Trophoblast cell (in vitro differentiated cells and primary cell): ENCODE measurements at regions not wholly inside any gene's neighbourhood (a gene's known extent, or its start where the extent isn't known, plus 50 kb on each side); places are given as distances from the start of the nearest gene placed in this dataset.
A peak's percentile ranks its signal among the peaks of the same experiment; 100 is the strongest.

ENCODE experiments used
- DNase-seq, 2 donors: peaks; one replicate each; pipeline ENCODE4 v3.0.0-alpha.2; 2016
- H2AFZ ChIP-seq: 2 replicates; pipeline ENCODE4 v1.6.1; 2013; ENCODE audit warnings: low read length, moderate library complexity, mild to moderate bottlenecking; ENCODE audit not compliant: insufficient read depth, poor library complexity
- H2AK5ac ChIP-seq: 2 replicates; pipeline ENCODE4 v1.6.1; 2013; ENCODE audit warnings: mild to moderate bottlenecking, low read length
- H2BK120ac ChIP-seq: 2 replicates; pipeline ENCODE4 v1.6.1; 2013; ENCODE audit warnings: low read length, mild to moderate bottlenecking, moderate library complexity; ENCODE audit not compliant: insufficient read depth, poor library complexity
- H2BK12ac ChIP-seq: 2 replicates; pipeline ENCODE4 v1.6.1; 2013; ENCODE audit warnings: mild to moderate bottlenecking, low read length, moderate library complexity
- H2BK5ac ChIP-seq: 2 replicates; pipeline ENCODE4 v1.6.1; 2013; ENCODE audit warnings: low read length, low read depth, moderate library complexity, mild to moderate bottlenecking; ENCODE audit not compliant: poor library complexity
- H3K14ac ChIP-seq: 2 replicates; pipeline ENCODE4 v1.6.1; 2013; ENCODE audit warnings: mild to moderate bottlenecking, low read length
- H3K18ac ChIP-seq: 2 replicates; pipeline ENCODE4 v1.6.1; 2013; ENCODE audit warnings: mild to moderate bottlenecking, low read length
- H3K23ac ChIP-seq: 2 replicates; pipeline ENCODE4 v1.6.1; 2013; ENCODE audit warnings: low read length
- H3K27ac ChIP-seq: 2 replicates; pipeline ENCODE4 v1.5.1; 2013; ENCODE audit warnings: low read depth, mild to moderate bottlenecking, inconsistent platforms, low read length, moderate library complexity
- H3K27me3 ChIP-seq: 2 replicates; pipeline ENCODE4 v1.6.1; 2013; ENCODE audit warnings: inconsistent platforms, mild to moderate bottlenecking, low read length, moderate library complexity; ENCODE audit not compliant: insufficient read depth
- H3K36me3 ChIP-seq, 2 experiments: 1 replicate in 1 of 2; 2 replicates in 1 of 2; pipeline ENCODE4 v1.6.1; 2013; ENCODE audit warnings: low read length in 2 of 2, mild to moderate bottlenecking in 2 of 2, moderate library complexity in 1 of 2; ENCODE audit not compliant: insufficient read depth in 2 of 2, control insufficient read depth in 1 of 2
- H3K4ac ChIP-seq: 2 replicates; pipeline ENCODE4 v1.6.1; 2013; ENCODE audit warnings: low read depth, mild to moderate bottlenecking, low read length, moderate library complexity
- H3K4me1 ChIP-seq, 2 experiments: 1 replicate in 1 of 2; 2 replicates in 1 of 2; pipeline ENCODE4 v1.6.1; 2013; ENCODE audit warnings: low read length in 2 of 2, mild to moderate bottlenecking in 2 of 2, moderate library complexity in 1 of 2; ENCODE audit not compliant: insufficient read depth in 2 of 2, control insufficient read depth in 1 of 2
- H3K4me2 ChIP-seq: 2 replicates; pipeline ENCODE4 v1.6.1; 2013; ENCODE audit warnings: inconsistent platforms, mild to moderate bottlenecking, low read length, moderate library complexity
- H3K4me3 ChIP-seq: 2 replicates; pipeline ENCODE4 v1.5.1; 2013; ENCODE audit warnings: mild to moderate bottlenecking, low read depth, low read length, inconsistent platforms
- H3K79me1 ChIP-seq: one replicate; pipeline ENCODE4 v1.6.1; 2013; ENCODE audit warnings: low read length
- H3K79me2 ChIP-seq: 2 replicates; pipeline ENCODE4 v1.6.1; 2013; ENCODE audit warnings: low read length, mild to moderate bottlenecking; ENCODE audit not compliant: control insufficient read depth, insufficient read depth, poor library complexity
- H3K9ac ChIP-seq: 2 replicates; pipeline ENCODE4 v1.6.1; 2013; ENCODE audit warnings: mild to moderate bottlenecking, low read length
- H3K9me3 ChIP-seq: 2 replicates; pipeline ENCODE4 v1.6.1; 2013; ENCODE audit warnings: low read depth, mild to moderate bottlenecking, control low read depth, inconsistent platforms, low read length; ENCODE audit not compliant: insufficient read depth
- H4K12ac ChIP-seq: 2 replicates; pipeline ENCODE4 v1.6.1; 2013; ENCODE audit warnings: low read depth, mild to moderate bottlenecking, low read length, moderate library complexity
- H4K8ac ChIP-seq: 2 replicates; pipeline ENCODE4 v1.6.1; 2013; ENCODE audit warnings: low read depth, mild to moderate bottlenecking, low read length, moderate library complexity
- H4K91ac ChIP-seq: one replicate; pipeline ENCODE4 v1.6.1; 2013; ENCODE audit warnings: low read depth, mild to moderate bottlenecking, low read length, moderate library complexity
- WGBS: extraction: QIAGEN DNeasy Blood & Tissue Kit; methylation state at CpG from one replicate; pipeline ENCODE4 v1.1.7; 2013; ENCODE audit warnings: missing lambda C conversion rate; ENCODE audit not compliant: insufficient read length, insufficient coverage; ENCODE audit errors: extremely low coverage; 5-methylcytosine and 5-hydroxymethylcytosine counted together

- Histone ChIP-seq H2BK5ac (peak overlapping the region; percentile 67), H2BK120ac (peak overlapping the region; percentile 84), H3K79me2 (peaks cover 4% of the 10 kb centered on the region), H3K9me3 (no peaks in the 10 kb centered on the region), H3K36me3 (peaks cover 12 to 29% of the 10 kb centered on the region in 2 experiments), H3K4me3 (no peak overlapping the region), H4K91ac (peak overlapping the region; percentile 86), H4K8ac (peak overlapping the region; percentile 10), H2AK5ac (peak overlapping the region; percentile 45), H3K4me1 (peaks cover 13 to 14% of the 10 kb centered on the region in 2 experiments), H3K23ac (no peak overlapping the region), H4K12ac (no peak overlapping the region), H3K9ac (no peak overlapping the region), H3K14ac (peak overlapping the region; percentile 83), H3K4ac (peak overlapping the region; percentile 22), H3K4me2 (no peak overlapping the region), H2AFZ (no peak overlapping the region), H3K79me1 (peaks cover 61% of the 10 kb centered on the region), H3K18ac (peak overlapping the region; percentile 40), H3K27ac (peak overlapping the region; percentile 1), H2BK12ac (peak overlapping the region; percentile 96), H3K27me3 (no peaks in the 10 kb centered on the region)
- no peak for DNase-seq
- no CpG with 5 or more reads among the region's 1 CpG for WGBS
These were observed 266.6 kb upstream of the TPM1 start for GRCh38 chr15:62775932-62776331.

- Histone ChIP-seq H2BK120ac (no peak overlapping the region), H3K79me1 (peaks cover 54% of the 10 kb centered on the region), H3K23ac (no peak overlapping the region), H3K4ac (no peak overlapping the region), H3K27me3 (no peaks in the 10 kb centered on the region), H3K4me1 (peaks cover 18 to 19% of the 10 kb centered on the region in 2 experiments), H2AFZ (no peak overlapping the region), H4K12ac (no peak overlapping the region), H4K8ac (no peak overlapping the region), H3K14ac (no peak overlapping the region), H3K27ac (no peak overlapping the region), H3K9ac (no peak overlapping the region), H3K9me3 (no peaks in the 10 kb centered on the region), H3K4me2 (no peak overlapping the region), H2BK12ac (no peak overlapping the region), H3K4me3 (no peak overlapping the region), H3K18ac (no peak overlapping the region), H3K79me2 (peaks cover 6% of the 10 kb centered on the region), H4K91ac (no peak overlapping the region), H2AK5ac (no peak overlapping the region), H3K36me3 (peaks cover 9 to 20% of the 10 kb centered on the region in 2 experiments), H2BK5ac (no peak overlapping the region)
- DNase-seq: no peak
- no CpG with 5 or more reads among the region's 2 CpGs for WGBS
These were observed 264.9 kb upstream of the TPM1 start for GRCh38 chr15:62777671-62778070.

GRCh38 chr15:62779036-62779770, 263.3 kb upstream of the TPM1 start:
- Histone ChIP-seq H3K9me3 (no peaks in the 10 kb centered on the region), H4K12ac (no peak overlapping the region), H3K27ac (peak overlapping the region; percentile 97), H3K18ac (peak overlapping the region; percentile 38), H3K79me2 (peaks cover 15% of the 10 kb centered on the region), H3K27me3 (no peaks in the 10 kb centered on the region), H4K8ac (peak overlapping the region; percentile 26), H3K36me3 (peaks cover 15 to 20% of the 10 kb centered on the region in 2 experiments), H3K4me3 (no peak overlapping the region), H2AK5ac (peak overlapping the region; percentile 72), H3K23ac (no peak overlapping the region), H3K79me1 (peaks cover 57% of the 10 kb centered on the region), H3K14ac (peak overlapping the region; percentile 63), H2AFZ (no peak overlapping the region), H2BK5ac (peak overlapping the region; percentile 87), H3K4ac (peak overlapping the region; percentile 2), H4K91ac (peak overlapping the region; percentile 100), H3K4me2 (no peak overlapping the region), H3K9ac (no peak overlapping the region), H2BK12ac (peak overlapping the region; percentile 80), H3K4me1 (peaks cover 27 to 28% of the 10 kb centered on the region in 2 experiments), H2BK120ac (peak overlapping the region; percentile 98)
- peak; percentile 69 to 83 for DNase-seq
- WGBS: no CpG with 5 or more reads among the region's 8 CpGs

GRCh38 chr15:62779899-62780298, 262.6 kb upstream of the TPM1 start:
- Histone ChIP-seq H3K27ac (peak overlapping the region; percentile 97), H3K4me2 (no peak overlapping the region), H3K9me3 (no peaks in the 10 kb centered on the region), H3K18ac (peak overlapping the region; percentile 38), H3K79me2 (peaks cover 17% of the 10 kb centered on the region), H3K23ac (no peak overlapping the region), H4K12ac (no peak overlapping the region), H3K27me3 (no peaks in the 10 kb centered on the region), H3K36me3 (peaks cover 15 to 22% of the 10 kb centered on the region in 2 experiments), H2AK5ac (peak overlapping the region; percentile 22), H3K14ac (peak overlapping the region; percentile 63), H4K91ac (peak overlapping the region; percentile 100), H2BK5ac (peak overlapping the region; percentile 87), H4K8ac (peak overlapping the region; percentile 26), H2AFZ (peak overlapping the region; percentile 13), H3K4me3 (no peak overlapping the region), H3K4ac (peak overlapping the region; percentile 50), H3K79me1 (peaks cover 56% of the 10 kb centered on the region), H2BK12ac (peak overlapping the region; percentile 80), H3K4me1 (peaks cover 27 to 28% of the 10 kb centered on the region in 2 experiments), H3K9ac (no peak overlapping the region), H2BK120ac (peak overlapping the region; percentile 98)
- WGBS: no CpG with 5 or more reads among the region's 3 CpGs
- DNase-seq: no peak
